Glutamatergic neuron (in vitro differentiated cells): ENCODE measurements at regions not wholly inside any gene's neighbourhood (a gene's known extent, or its start where the extent isn't known, plus 50 kb on each side); places are given as distances from the start of the nearest gene placed in this dataset.
"Not testable (repeated sequence)": the region's sequence is repeated elsewhere in the genome, so short reads cannot be mapped to it uniquely, and the experiment has no call there.

Source experiments
- DNase-seq: peaks from one replicate; pipeline ENCODE4 v3.0.0; 2022
- H3K27ac Mint-ChIP-seq: one replicate; pipeline ENCODE4 v1.8.0; 2020; ENCODE audit warnings: mild to moderate bottlenecking, mixed read lengths, inconsistent platforms; ENCODE audit not compliant: unreplicated experiment
- H3K27me3 Mint-ChIP-seq: one replicate; pipeline ENCODE4 v1.8.0; 2020; ENCODE audit warnings: mild to moderate bottlenecking, moderate library complexity, mixed read lengths, inconsistent platforms; ENCODE audit not compliant: unreplicated experiment
- H3K36me3 Mint-ChIP-seq: one replicate; pipeline ENCODE4 v1.8.0; 2020; ENCODE audit warnings: mild to moderate bottlenecking, mixed read lengths, inconsistent platforms; ENCODE audit not compliant: unreplicated experiment
- H3K4me1 Mint-ChIP-seq: one replicate; pipeline ENCODE4 v1.8.0; 2020; ENCODE audit warnings: mild to moderate bottlenecking, low read depth, mixed read lengths, inconsistent platforms; ENCODE audit not compliant: unreplicated experiment
- H3K4me3 Mint-ChIP-seq: one replicate; pipeline ENCODE4 v1.8.0; 2020; ENCODE audit warnings: mild to moderate bottlenecking, mixed read lengths, inconsistent platforms; ENCODE audit not compliant: unreplicated experiment
- H3K9me3 Mint-ChIP-seq: one replicate; pipeline ENCODE4 v1.8.0; 2020; ENCODE audit warnings: mild to moderate bottlenecking, moderate library complexity, mixed read lengths, inconsistent platforms; ENCODE audit not compliant: unreplicated experiment
- TF ChIP-seq, protein P1 (sequence below): fragments of 200-600 bp; sonication (generic); IDR thresholded peaks from one replicate; pipeline ENCODE4 v1.5.0; 2021; ENCODE audit not compliant: partially characterized antibody, unreplicated experiment

DNA sequence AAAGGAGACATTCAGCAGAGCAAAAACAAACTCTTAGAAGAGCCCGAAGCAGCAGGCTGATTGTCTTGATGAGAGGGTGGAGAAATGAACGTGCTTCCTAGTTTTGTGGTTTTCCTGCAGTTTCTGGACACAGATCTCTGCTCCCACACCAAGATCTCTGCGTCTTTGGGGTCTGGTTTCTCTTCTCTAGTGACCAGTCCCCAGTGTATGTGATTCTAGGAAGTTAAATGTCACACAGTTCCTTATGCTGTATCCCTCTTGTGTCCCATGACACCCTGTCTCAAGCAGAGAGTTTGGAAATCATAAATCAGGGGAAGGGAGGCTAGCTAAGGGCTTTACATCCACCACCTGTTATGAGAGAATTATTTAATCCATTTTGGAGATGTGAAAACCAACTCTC lies 55.4 kb upstream of the KLF14 start:
- TF ChIP-seq, protein P1, sequence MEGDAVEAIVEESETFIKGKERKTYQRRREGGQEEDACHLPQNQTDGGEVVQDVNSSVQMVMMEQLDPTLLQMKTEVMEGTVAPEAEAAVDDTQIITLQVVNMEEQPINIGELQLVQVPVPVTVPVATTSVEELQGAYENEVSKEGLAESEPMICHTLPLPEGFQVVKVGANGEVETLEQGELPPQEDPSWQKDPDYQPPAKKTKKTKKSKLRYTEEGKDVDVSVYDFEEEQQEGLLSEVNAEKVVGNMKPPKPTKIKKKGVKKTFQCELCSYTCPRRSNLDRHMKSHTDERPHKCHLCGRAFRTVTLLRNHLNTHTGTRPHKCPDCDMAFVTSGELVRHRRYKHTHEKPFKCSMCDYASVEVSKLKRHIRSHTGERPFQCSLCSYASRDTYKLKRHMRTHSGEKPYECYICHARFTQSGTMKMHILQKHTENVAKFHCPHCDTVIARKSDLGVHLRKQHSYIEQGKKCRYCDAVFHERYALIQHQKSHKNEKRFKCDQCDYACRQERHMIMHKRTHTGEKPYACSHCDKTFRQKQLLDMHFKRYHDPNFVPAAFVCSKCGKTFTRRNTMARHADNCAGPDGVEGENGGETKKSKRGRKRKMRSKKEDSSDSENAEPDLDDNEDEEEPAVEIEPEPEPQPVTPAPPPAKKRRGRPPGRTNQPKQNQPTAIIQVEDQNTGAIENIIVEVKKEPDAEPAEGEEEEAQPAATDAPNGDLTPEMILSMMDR: no peak
- H3K4me3 Mint-ChIP-seq: no peak overlapping the region
- no peaks in the 10 kb centered on the region for H3K9me3 Mint-ChIP-seq
- H3K36me3 Mint-ChIP-seq: no peaks in the 10 kb centered on the region
- no peak overlapping the region for H3K27ac Mint-ChIP-seq
- no peaks in the 10 kb centered on the region for H3K4me1 Mint-ChIP-seq
- no peaks in the 10 kb centered on the region for H3K27me3 Mint-ChIP-seq
- DNase-seq: no peak

DNA sequence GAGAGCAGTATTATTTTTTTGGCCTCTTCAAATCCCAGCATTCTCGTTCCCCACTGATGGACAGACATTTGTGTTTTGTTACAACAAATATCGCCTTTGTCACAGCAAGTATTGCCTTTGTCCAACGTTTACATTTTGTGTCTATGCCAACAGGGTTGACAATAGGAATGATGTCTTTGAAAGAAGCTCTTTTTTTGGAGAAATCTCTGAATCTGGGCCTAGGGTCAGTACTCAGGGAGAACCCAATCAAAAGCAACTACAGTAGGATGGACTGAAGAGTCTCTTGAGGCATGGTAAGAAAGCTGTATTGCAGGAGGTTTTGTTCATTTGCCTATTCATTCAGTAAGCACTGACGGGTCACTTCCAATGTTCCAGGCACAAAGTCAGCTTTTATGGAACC lies 57.7 kb upstream of the KLF14 start:
- TF ChIP-seq, protein P1: no peak
- DNase-seq: no peak
- no peaks in the 10 kb centered on the region for H3K4me1 Mint-ChIP-seq
- no peaks in the 10 kb centered on the region for H3K27me3 Mint-ChIP-seq
- H3K4me3 Mint-ChIP-seq: no peak overlapping the region
- no peak overlapping the region for H3K27ac Mint-ChIP-seq
- H3K36me3 Mint-ChIP-seq: no peaks in the 10 kb centered on the region
- H3K9me3 Mint-ChIP-seq: no peaks in the 10 kb centered on the region

DNA sequence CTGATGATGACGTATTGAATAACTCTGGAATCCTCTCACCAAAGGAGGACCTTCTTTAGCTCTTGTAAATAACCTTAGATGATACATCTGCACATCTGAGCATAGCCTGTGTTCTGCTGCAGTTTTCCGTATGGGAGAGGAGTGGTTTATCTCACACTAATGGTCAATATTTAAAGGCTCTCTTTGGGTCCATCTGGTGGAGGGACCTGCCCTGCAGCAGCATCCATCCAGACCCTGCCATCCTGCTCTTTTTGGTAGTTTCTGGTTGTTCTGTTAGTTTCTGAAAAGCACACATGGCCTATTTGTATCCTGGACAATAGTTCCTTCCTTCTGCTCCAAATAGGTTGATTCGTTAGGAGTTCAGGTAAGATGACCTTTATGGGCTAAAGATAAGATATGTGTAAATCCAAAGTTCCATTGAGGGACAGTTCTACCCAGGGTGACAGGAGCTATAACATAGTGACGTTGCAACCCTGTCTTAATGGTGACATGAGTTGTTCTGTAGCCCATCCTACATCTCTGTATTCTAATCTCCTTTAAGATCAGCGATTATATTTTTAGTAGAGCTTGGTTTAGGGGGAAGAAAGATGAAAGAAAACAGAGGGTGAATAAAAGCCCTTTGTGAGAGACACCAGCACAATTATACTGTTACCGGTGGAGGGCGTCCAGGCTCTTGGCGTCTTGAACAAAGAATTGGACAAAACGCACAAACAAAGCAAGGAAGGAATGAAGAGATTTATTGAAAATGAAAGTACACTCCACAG lies 60.0 kb upstream of the KLF14 start:
- H3K27me3 Mint-ChIP-seq: no peaks in the 10 kb centered on the region
- no peak overlapping the region for H3K4me3 Mint-ChIP-seq
- no peak overlapping the region for H3K27ac Mint-ChIP-seq
- H3K9me3 Mint-ChIP-seq: peaks cover 5% of the 10 kb centered on the region
- TF ChIP-seq, protein P1: no peak
- H3K36me3 Mint-ChIP-seq: no peaks in the 10 kb centered on the region
- no peaks in the 10 kb centered on the region for H3K4me1 Mint-ChIP-seq
- no peak for DNase-seq

DNA sequence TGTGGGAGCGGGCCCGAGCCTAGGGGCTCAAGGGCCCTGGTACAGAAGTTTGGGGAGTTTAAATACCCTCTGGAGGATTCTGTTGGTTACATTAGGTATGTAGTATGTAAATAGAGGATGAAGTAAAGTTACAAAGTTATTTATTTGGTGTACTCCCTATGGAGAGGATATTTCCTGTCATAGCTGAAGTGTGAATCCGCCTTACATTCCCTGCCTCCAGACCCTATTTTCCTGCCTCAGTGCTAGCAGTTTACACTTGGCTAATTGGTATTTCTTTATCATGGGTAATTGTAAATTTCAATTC lies 60.6 kb upstream of the KLF14 start:
- peaks cover 5% of the 10 kb centered on the region for H3K9me3 Mint-ChIP-seq
- no peaks in the 10 kb centered on the region for H3K4me1 Mint-ChIP-seq
- no peak overlapping the region for H3K27ac Mint-ChIP-seq
- no peak overlapping the region for H3K4me3 Mint-ChIP-seq
- TF ChIP-seq, protein P1: no peak
- H3K27me3 Mint-ChIP-seq: no peaks in the 10 kb centered on the region
- H3K36me3 Mint-ChIP-seq: no peaks in the 10 kb centered on the region
- DNase-seq: no peak

DNA sequence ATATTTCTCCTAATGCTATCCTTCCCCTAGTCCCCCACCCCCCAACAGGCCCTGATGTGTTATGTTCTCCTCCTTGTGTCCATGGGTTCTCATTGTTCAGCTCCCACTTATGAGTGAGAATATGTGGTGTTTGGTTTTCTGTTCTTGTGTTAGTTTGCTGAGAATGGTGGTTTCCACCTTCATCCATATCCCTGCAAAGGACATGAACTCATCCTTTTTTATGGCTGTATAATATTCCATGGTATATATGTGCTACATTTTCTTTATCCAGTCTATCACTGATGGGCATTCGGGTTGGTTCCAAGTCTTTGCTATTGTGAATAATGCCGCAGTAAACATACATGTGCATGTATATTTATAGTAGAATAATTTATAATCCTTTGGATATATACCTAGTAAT lies 62.4 kb upstream of the KLF14 start:
- H3K36me3 Mint-ChIP-seq, H3K27me3 Mint-ChIP-seq, H3K27ac Mint-ChIP-seq, DNase-seq, H3K4me1 Mint-ChIP-seq, H3K9me3 Mint-ChIP-seq, H3K4me3 Mint-ChIP-seq: not testable (repeated sequence)
